ENCODE measurements at regions not wholly inside any gene's neighbourhood (a gene's known extent, or its start where the extent isn't known, plus 50 kb on each side); places are given as distances from the start of the nearest gene placed in this dataset.

GRCh38 chr4:100026066-100026465 is 76.0 kb upstream of the H2AZ1 start:
- TF ChIP-seq REST (IDR thresholded peaks at IDR 0.05; ENCODE audit: unreplicated experiment) (no peak), CTCF (conservative IDR thresholded peaks at IDR 0.05; ENCODE audit: low read depth in 2 of 2) (no peak), POLR2AphosphoS5 (IDR thresholded peaks at IDR 0.05; ENCODE audit: low read depth) (no peak), EZH2 (IDR thresholded peaks at IDR 0.05; ENCODE audit: low read depth, unreplicated experiment) (no peak), NANOG (IDR thresholded peaks at IDR 0.05; ENCODE audit: borderline replicate concordance) (no peak), EZH2phosphoT487 (IDR thresholded peaks at IDR 0.05; ENCODE audit: unreplicated experiment) (no peak), ETS1 (IDR thresholded peaks at IDR 0.05) (no peak), STAT1 (IDR thresholded peaks at IDR 0.05; ENCODE audit: unreplicated experiment) (no peak), ZNF114 (CRISPR knock-in tag; IDR thresholded peaks at IDR 0.05) (no peak), CREB1 (CRISPR knock-in tag; IDR thresholded peaks at IDR 0.05; ENCODE audit: low read depth) (no peak), JUNB (IDR thresholded peaks at IDR 0.05; ENCODE audit: unreplicated experiment) (no peak), ZNF331 (CRISPR knock-in tag; IDR thresholded peaks at IDR 0.05; ENCODE audit: low read depth) (no peak), ZNF462 (CRISPR knock-in tag; IDR thresholded peaks at IDR 0.05) (no peak)

Data from GM23338 (cell line).